Endodermal cell (in vitro differentiated cells): ENCODE measurements at regions not wholly inside any gene's neighbourhood (a gene's known extent, or its start where the extent isn't known, plus 50 kb on each side); places are given as distances from the start of the nearest gene placed in this dataset.

Experiments
- DNase-seq: peaks from one replicate; pipeline ENCODE4 v3.0.0-alpha.2; 2017
- H3K27ac ChIP-seq: 2 replicates; pipeline ENCODE4 v1.5.1; 2013; ENCODE audit warnings: mild to moderate bottlenecking, low read depth, low read length, moderate library complexity
- H3K27me3 ChIP-seq: 2 replicates; pipeline ENCODE4 v1.6.1; 2013; ENCODE audit warnings: mild to moderate bottlenecking, low read length, moderate library complexity; ENCODE audit not compliant: insufficient read depth, control insufficient read depth, poor library complexity, severe bottlenecking
- H3K36me3 ChIP-seq: 2 replicates; pipeline ENCODE4 v1.7.0; 2013; ENCODE audit warnings: mild to moderate bottlenecking, low read length, moderate library complexity; ENCODE audit not compliant: control insufficient read depth, insufficient read depth
- H3K4me1 ChIP-seq: one replicate; pipeline ENCODE4 v1.7.0; 2013; ENCODE audit warnings: low read length; ENCODE audit not compliant: control insufficient read depth, insufficient read depth
- H3K4me3 ChIP-seq: 2 replicates; pipeline ENCODE4 v1.5.1; 2013; ENCODE audit warnings: mild to moderate bottlenecking, low read length, moderate library complexity
- H3K9ac ChIP-seq: 2 replicates; pipeline ENCODE4 v1.6.1; 2013; ENCODE audit warnings: mild to moderate bottlenecking, low read length, moderate library complexity; ENCODE audit not compliant: poor library complexity, severe bottlenecking; ENCODE audit errors: extremely low read depth
- H3K9me3 ChIP-seq: 2 replicates; pipeline ENCODE4 v1.6.1; 2013; ENCODE audit warnings: mild to moderate bottlenecking, low read length, moderate library complexity; ENCODE audit not compliant: control insufficient read depth
- H3K27ac Mint-ChIP-seq: 2 replicates; pipeline ENCODE4 v1.8.0; 2020; ENCODE audit warnings: mixed read lengths
- H3K27me3 Mint-ChIP-seq: 2 replicates; pipeline ENCODE4 v1.8.0; 2021; ENCODE audit warnings: mild to moderate bottlenecking, mixed read lengths; ENCODE audit not compliant: insufficient read depth
- H3K36me3 Mint-ChIP-seq: 2 replicates; pipeline ENCODE4 v1.8.0; 2020; ENCODE audit warnings: low read depth, mixed read lengths
- H3K4me1 Mint-ChIP-seq: 2 replicates; pipeline ENCODE4 v1.8.0; 2020; ENCODE audit warnings: mixed read lengths
- H3K4me3 Mint-ChIP-seq: 2 replicates; pipeline ENCODE4 v1.8.0; 2020; ENCODE audit warnings: mild to moderate bottlenecking, moderate library complexity, mixed read lengths
- H3K9me3 Mint-ChIP-seq: 2 replicates; pipeline ENCODE4 v1.8.0; 2020; ENCODE audit warnings: mild to moderate bottlenecking, mixed read lengths
- WGBS, 2 experiments: methylation state at CpG; one replicate each; pipeline versions ENCODE4 v1.1.5 to v1.1.7; 2013; ENCODE audit warnings: missing lambda C conversion rate in 2 of 2, mixed read lengths in 1 of 2; ENCODE audit not compliant: insufficient coverage in 1 of 2, insufficient read length in 1 of 2; 5-methylcytosine and 5-hydroxymethylcytosine counted together
- TF ChIP-seq, protein P1 (sequence below): fragments of 200-600 bp; sonication (generic); conservative IDR thresholded peaks from 2 replicates; pipeline ENCODE4 v1.5.0; 2021; ENCODE audit warnings: antibody characterized with exemption, mild to moderate bottlenecking

DNA sequence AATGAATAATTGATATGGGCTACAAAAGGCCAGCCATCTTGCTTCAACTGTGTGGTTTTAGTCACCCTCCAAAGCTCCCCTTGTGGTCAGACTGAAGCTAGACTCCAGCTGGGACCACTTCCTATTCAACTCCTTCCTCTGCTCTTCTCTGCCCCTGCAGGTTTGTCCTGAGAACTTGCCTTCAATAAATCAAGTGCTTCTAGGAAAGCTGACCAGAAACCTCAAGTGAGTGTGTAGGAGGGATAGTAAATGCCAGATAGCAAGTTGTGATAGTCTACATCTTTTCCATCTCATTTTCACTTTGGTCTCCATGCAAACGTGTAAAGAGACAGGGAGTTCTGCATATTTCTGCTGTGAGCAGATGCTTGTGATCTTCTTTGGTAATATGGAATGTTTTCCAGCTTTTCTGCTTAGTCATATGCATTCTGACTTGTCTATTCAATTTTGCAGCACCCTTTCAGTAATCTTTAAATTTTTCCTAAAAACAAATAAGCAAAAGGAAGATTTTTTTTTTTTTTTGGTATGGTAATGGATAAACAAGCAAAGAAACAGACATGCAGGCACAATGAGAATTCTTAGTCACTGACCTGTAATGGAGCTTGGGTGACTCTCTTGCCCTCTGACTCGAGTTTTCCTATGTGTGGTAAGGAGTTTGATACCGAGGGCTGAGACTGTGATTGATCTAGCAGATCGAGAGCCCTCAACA, 201.3 kb upstream of the BTBD3 start:
- Histone ChIP-seq H3K9ac (no peak overlapping the region), H3K27me3 (no peaks in the 10 kb centered on the region), H3K4me1 (no peaks in the 10 kb centered on the region), H3K36me3 (no peaks in the 10 kb centered on the region), H3K9me3 (no peaks in the 10 kb centered on the region), H3K4me3 (no peak overlapping the region), H3K27ac (no peak overlapping the region)
- TF ChIP-seq, protein P1, sequence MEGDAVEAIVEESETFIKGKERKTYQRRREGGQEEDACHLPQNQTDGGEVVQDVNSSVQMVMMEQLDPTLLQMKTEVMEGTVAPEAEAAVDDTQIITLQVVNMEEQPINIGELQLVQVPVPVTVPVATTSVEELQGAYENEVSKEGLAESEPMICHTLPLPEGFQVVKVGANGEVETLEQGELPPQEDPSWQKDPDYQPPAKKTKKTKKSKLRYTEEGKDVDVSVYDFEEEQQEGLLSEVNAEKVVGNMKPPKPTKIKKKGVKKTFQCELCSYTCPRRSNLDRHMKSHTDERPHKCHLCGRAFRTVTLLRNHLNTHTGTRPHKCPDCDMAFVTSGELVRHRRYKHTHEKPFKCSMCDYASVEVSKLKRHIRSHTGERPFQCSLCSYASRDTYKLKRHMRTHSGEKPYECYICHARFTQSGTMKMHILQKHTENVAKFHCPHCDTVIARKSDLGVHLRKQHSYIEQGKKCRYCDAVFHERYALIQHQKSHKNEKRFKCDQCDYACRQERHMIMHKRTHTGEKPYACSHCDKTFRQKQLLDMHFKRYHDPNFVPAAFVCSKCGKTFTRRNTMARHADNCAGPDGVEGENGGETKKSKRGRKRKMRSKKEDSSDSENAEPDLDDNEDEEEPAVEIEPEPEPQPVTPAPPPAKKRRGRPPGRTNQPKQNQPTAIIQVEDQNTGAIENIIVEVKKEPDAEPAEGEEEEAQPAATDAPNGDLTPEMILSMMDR: peak; percentile 91
- Mint-ChIP-seq H3K4me3 (no peak overlapping the region), H3K27me3 (no peaks in the 10 kb centered on the region), H3K27ac (no peak overlapping the region), H3K4me1 (peaks cover 28% of the 10 kb centered on the region), H3K9me3 (peaks cover 2% of the 10 kb centered on the region), H3K36me3 (no peaks in the 10 kb centered on the region)
- WGBS, 2 experiments: 74 to 91% methylated on average over 3 to 4 of the region's 4 CpGs
- peak; percentile 81 for DNase-seq

DNA sequence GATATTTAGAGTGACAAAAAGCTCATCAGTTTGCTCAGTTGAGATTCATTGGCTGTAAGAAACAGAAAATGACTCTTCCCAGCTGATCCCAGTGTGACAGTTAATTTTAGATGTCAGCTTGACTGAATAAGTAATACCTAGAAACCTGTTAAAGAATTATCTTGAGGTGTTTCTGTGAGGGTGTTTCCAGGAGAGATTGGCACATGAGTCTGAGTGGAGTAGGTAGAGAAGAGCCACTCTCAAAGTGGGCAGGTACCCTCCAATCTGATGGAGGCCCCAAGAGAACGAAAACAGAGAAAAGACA, 200.8 kb upstream of the BTBD3 start:
- TF ChIP-seq, protein P1: no peak
- H3K9me3 Mint-ChIP-seq: peaks cover 2% of the 10 kb centered on the region
- peaks cover 28% of the 10 kb centered on the region for H3K4me1 Mint-ChIP-seq
- Histone ChIP-seq H3K4me1 (no peaks in the 10 kb centered on the region), H3K27ac (no peak overlapping the region), H3K36me3 (no peaks in the 10 kb centered on the region), H3K9me3 (no peaks in the 10 kb centered on the region), H3K27me3 (no peaks in the 10 kb centered on the region), H3K4me3 (no peak overlapping the region), H3K9ac (no peak overlapping the region)
- H3K27ac Mint-ChIP-seq: no peak overlapping the region
- H3K27me3 Mint-ChIP-seq: no peaks in the 10 kb centered on the region
- no peak for DNase-seq
- H3K36me3 Mint-ChIP-seq: no peaks in the 10 kb centered on the region
- 92% methylated on average over 1 of the region's 1 CpG; no CpG with 5 or more reads in 1 of the 2 experiments for WGBS, 2 experiments
- no peak overlapping the region for H3K4me3 Mint-ChIP-seq

DNA sequence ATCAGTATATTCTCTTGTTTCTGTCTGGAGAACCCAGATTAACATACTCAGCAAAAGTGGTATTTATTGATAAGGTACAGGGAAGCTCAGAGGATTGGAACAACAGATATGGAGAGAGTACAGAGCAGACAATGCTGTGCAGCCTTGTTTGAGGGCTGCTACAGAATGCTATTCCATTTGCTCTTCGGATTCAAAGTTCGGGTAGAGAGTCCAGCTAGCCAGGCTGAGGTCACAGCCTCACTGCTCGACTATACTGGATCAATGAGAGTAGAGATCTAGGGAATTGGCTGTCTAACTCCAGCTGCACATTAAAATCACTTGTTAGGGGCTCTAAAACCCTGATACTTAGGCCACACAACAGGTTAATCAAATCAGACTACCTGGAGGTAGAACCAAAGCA, 200.1 kb upstream of the BTBD3 start:
- Mint-ChIP-seq H3K27me3 (no peaks in the 10 kb centered on the region), H3K36me3 (no peaks in the 10 kb centered on the region), H3K9me3 (peaks cover 2% of the 10 kb centered on the region), H3K4me3 (no peak overlapping the region), H3K4me1 (peaks cover 28% of the 10 kb centered on the region), H3K27ac (no peak overlapping the region)
- Histone ChIP-seq H3K27me3 (no peaks in the 10 kb centered on the region), H3K9me3 (no peaks in the 10 kb centered on the region), H3K36me3 (no peaks in the 10 kb centered on the region), H3K27ac (no peak overlapping the region), H3K4me3 (no peak overlapping the region), H3K4me1 (no peaks in the 10 kb centered on the region), H3K9ac (no peak overlapping the region)
- TF ChIP-seq, protein P1: no peak
- 84 to 97% methylated on average over 3 of the region's 3 CpGs for WGBS, 2 experiments
- DNase-seq: no peak
